Liver (tissue), 8 donors: ENCODE measurements at regions not wholly inside any gene's neighbourhood (a gene's known extent, or its start where the extent isn't known, plus 50 kb on each side); places are given as distances from the start of the nearest gene placed in this dataset.

Experiments used
- DNase-seq: peaks from one replicate; pipeline ENCODE4 v3.0.0-alpha.2; 2017; ENCODE audit warnings: low spot score
- H3K27ac ChIP-seq, 2 donors: one replicate each; pipeline ENCODE4 v1.7.0; 2013; ENCODE audit warnings: inconsistent platforms in 2 of 2, low read length in 2 of 2, control low read depth in 1 of 2, low read depth in 1 of 2, mild to moderate bottlenecking in 1 of 2
- H3K27me3 ChIP-seq, 4 donors: one replicate each; pipeline versions ENCODE4 v1.6.1 to v1.7.0; 2013; ENCODE audit warnings: low read length in 3 of 4, inconsistent platforms in 1 of 4, mild to moderate bottlenecking in 1 of 4, moderate library complexity in 1 of 4; ENCODE audit not compliant: control insufficient read depth in 4 of 4, insufficient read depth in 4 of 4
- H3K36me3 ChIP-seq, 4 donors: one replicate each; pipeline versions ENCODE4 v1.6.1 to v1.7.0; 2013; ENCODE audit warnings: low read length in 3 of 4, mild to moderate bottlenecking in 3 of 4, low read depth in 1 of 4, moderate library complexity in 1 of 4; ENCODE audit not compliant: control insufficient read depth in 4 of 4, insufficient read depth in 3 of 4
- H3K4me1 ChIP-seq, 4 donors: one replicate each; pipeline versions ENCODE4 v1.6.1 to v1.7.0; 2013; ENCODE audit warnings: low read length in 3 of 4, mild to moderate bottlenecking in 3 of 4, moderate library complexity in 1 of 4; ENCODE audit not compliant: control insufficient read depth in 4 of 4, insufficient read depth in 4 of 4
- H3K4me3 ChIP-seq, 3 donors: one replicate each; pipeline versions ENCODE4 v1.6.1 to v1.7.0; 2013; ENCODE audit warnings: low read length in 3 of 3, control low read depth in 1 of 3, low read depth in 1 of 3, mild to moderate bottlenecking in 1 of 3
- H3K9ac ChIP-seq, 2 donors: one replicate each; pipeline ENCODE4 v1.7.0; 2013; ENCODE audit warnings: low read length in 2 of 2, mild to moderate bottlenecking in 2 of 2, moderate library complexity in 2 of 2, control low read depth in 1 of 2, low read depth in 1 of 2
- H3K9me3 ChIP-seq, 4 donors: one replicate each; pipeline versions ENCODE4 v1.6.1 to v1.7.0; 2013; ENCODE audit warnings: low read length in 3 of 4; ENCODE audit not compliant: control insufficient read depth in 4 of 4
- ATF3 ChIP-seq: IDR thresholded peaks from 2 replicates; pipeline ENCODE4 v1.6.1; 2016; ENCODE audit warnings: antibody characterized with exemption
- CTCF ChIP-seq: fragments of 150-350 bp; IDR thresholded peaks from 2 replicates; pipeline ENCODE4 v1.5.1; 2017; ENCODE audit warnings: improper control_type of control experiment, low read depth, low read length; ENCODE audit not compliant: missing input control
- EGR1 ChIP-seq, 2 donors: IDR thresholded peaks; 2 replicates each; pipeline ENCODE4 v1.6.1; 2016 to 2018; ENCODE audit warnings: antibody characterized with exemption in 2 of 2, low read depth in 2 of 2
- FOXA1 ChIP-seq: IDR thresholded peaks from 2 replicates; pipeline ENCODE4 v1.6.1; 2016; ENCODE audit warnings: antibody characterized with exemption
- FOXA2 ChIP-seq: IDR thresholded peaks from 2 replicates; pipeline ENCODE4 v1.6.1; 2016; ENCODE audit warnings: antibody characterized with exemption
- HNF4A ChIP-seq, 2 donors: conservative IDR thresholded peaks; 2 replicates each; pipeline ENCODE4 v1.6.1; 2016; ENCODE audit warnings: antibody characterized with exemption in 2 of 2, mild to moderate bottlenecking in 2 of 2
- HNF4G ChIP-seq: IDR thresholded peaks from 2 replicates; pipeline ENCODE4 v1.6.1; 2016; ENCODE audit warnings: antibody characterized with exemption
- JUND ChIP-seq, 2 donors: IDR thresholded peaks; 2 replicates each; pipeline ENCODE4 v1.6.1; 2016; ENCODE audit warnings: antibody characterized with exemption in 2 of 2
- RAD21 ChIP-seq, 2 donors: IDR thresholded peaks; 2 replicates each; pipeline ENCODE4 v1.6.1; 2016; ENCODE audit warnings: antibody characterized with exemption in 2 of 2, mild to moderate bottlenecking in 2 of 2
- RXRA ChIP-seq, 2 donors: IDR thresholded peaks; 2 replicates each; pipeline ENCODE4 v1.6.1; 2017 to 2018; ENCODE audit warnings: antibody characterized with exemption in 2 of 2, mild to moderate bottlenecking in 1 of 2
- SP1 ChIP-seq: IDR thresholded peaks from 2 replicates; pipeline ENCODE4 v1.6.1; 2018; ENCODE audit warnings: antibody characterized with exemption, mild to moderate bottlenecking
- TAF1 ChIP-seq: conservative IDR thresholded peaks from 2 replicates; pipeline ENCODE4 v1.6.1; 2016; ENCODE audit warnings: antibody characterized with exemption, mild to moderate bottlenecking
- YY1 ChIP-seq: IDR thresholded peaks from 2 replicates; pipeline ENCODE4 v1.6.1; 2016; ENCODE audit warnings: antibody characterized with exemption, mild to moderate bottlenecking
- WGBS: extraction: QIAGEN DNeasy Blood & Tissue Kit; methylation state at CpG from one replicate; pipeline ENCODE4 v1.1.7; 2013; 5-methylcytosine and 5-hydroxymethylcytosine counted together
- TF ChIP-seq, protein P1 (sequence below): IDR thresholded peaks from 2 replicates; pipeline ENCODE4 v1.6.1; 2016; ENCODE audit warnings: antibody characterized with exemption
- TF ChIP-seq, protein P2 (sequence below): IDR thresholded peaks from 2 replicates; pipeline ENCODE4 v1.6.1; 2016; ENCODE audit warnings: antibody characterized with exemption, mild to moderate bottlenecking
- donor health status: healthy.
- donor health status: healthy.
- donor health status: healthy.
- donor health status: healthy.
- donor health status: healthy.

GRCh38 chr13:38159710-38160109 is 189.9 kb upstream of the UFM1 start:
- H3K4me3 ChIP-seq = no peak overlapping the region
- no peaks in the 10 kb centered on the region for H3K9me3 ChIP-seq
- no peak for TF ChIP-seq ATF3
- no peak for TF ChIP-seq CTCF
- no peak for TF ChIP-seq HNF4G
- TF ChIP-seq, protein P1, sequence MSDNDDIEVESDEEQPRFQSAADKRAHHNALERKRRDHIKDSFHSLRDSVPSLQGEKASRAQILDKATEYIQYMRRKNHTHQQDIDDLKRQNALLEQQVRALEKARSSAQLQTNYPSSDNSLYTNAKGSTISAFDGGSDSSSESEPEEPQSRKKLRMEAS = no peak
- no peak for TF ChIP-seq RXRA (IDR thresholded peaks at IDR 0.05)
- no peak for TF ChIP-seq EGR1 (IDR thresholded peaks at IDR 0.05; ENCODE audit: low read depth in 2 of 2)
- TF ChIP-seq, protein P2, sequence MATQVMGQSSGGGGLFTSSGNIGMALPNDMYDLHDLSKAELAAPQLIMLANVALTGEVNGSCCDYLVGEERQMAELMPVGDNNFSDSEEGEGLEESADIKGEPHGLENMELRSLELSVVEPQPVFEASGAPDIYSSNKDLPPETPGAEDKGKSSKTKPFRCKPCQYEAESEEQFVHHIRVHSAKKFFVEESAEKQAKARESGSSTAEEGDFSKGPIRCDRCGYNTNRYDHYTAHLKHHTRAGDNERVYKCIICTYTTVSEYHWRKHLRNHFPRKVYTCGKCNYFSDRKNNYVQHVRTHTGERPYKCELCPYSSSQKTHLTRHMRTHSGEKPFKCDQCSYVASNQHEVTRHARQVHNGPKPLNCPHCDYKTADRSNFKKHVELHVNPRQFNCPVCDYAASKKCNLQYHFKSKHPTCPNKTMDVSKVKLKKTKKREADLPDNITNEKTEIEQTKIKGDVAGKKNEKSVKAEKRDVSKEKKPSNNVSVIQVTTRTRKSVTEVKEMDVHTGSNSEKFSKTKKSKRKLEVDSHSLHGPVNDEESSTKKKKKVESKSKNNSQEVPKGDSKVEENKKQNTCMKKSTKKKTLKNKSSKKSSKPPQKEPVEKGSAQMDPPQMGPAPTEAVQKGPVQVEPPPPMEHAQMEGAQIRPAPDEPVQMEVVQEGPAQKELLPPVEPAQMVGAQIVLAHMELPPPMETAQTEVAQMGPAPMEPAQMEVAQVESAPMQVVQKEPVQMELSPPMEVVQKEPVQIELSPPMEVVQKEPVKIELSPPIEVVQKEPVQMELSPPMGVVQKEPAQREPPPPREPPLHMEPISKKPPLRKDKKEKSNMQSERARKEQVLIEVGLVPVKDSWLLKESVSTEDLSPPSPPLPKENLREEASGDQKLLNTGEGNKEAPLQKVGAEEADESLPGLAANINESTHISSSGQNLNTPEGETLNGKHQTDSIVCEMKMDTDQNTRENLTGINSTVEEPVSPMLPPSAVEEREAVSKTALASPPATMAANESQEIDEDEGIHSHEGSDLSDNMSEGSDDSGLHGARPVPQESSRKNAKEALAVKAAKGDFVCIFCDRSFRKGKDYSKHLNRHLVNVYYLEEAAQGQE = no peak
- TF ChIP-seq SP1 = no peak
- TF ChIP-seq FOXA2 = no peak
- no peak for TF ChIP-seq HNF4A (conservative IDR thresholded peaks at IDR 0.05)
- no peak for TF ChIP-seq FOXA1
- no peak for TF ChIP-seq RAD21 (IDR thresholded peaks at IDR 0.05)
- no peak for TF ChIP-seq TAF1
- no peak for TF ChIP-seq JUND (IDR thresholded peaks at IDR 0.05)
- no peak overlapping the region for H3K27ac ChIP-seq
- no peaks in the 10 kb centered on the region for H3K27me3 ChIP-seq
- no peak overlapping the region for H3K9ac ChIP-seq
- WGBS = 100% methylated on average over 1 of the region's 1 CpG
- DNase-seq = no peak
- H3K4me1 ChIP-seq = no peaks in the 10 kb centered on the region
- no peaks in the 10 kb centered on the region for H3K36me3 ChIP-seq

DNA sequence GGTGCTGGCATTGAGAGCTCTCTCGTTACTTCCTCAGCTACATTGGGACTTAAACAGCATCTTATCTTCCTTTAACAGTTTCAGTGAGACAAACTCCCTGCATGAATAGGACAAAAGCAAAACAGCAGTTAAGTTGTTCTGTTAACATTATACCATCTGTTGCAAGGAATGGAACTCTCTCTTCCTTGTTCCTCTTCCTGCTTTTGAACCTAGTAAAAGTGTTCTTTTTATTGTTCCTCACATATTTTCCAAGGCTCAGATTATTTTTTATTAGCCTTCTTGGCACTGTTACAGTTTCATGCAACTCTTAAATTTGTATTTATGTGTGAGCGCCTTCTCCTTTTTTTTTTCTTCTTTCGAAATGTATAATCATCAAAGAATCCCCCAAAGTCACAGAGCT is 202.6 kb upstream of the UFM1 start:
- H3K4me1 ChIP-seq = no peaks in the 10 kb centered on the region
- no peaks in the 10 kb centered on the region for H3K27me3 ChIP-seq
- no peak overlapping the region for H3K4me3 ChIP-seq
- 92% methylated on average over 3 of the region's 3 CpGs for WGBS
- no peak for TF ChIP-seq YY1
- no peak for DNase-seq
- no peak overlapping the region for H3K27ac ChIP-seq
- no peak overlapping the region for H3K9ac ChIP-seq
- no peaks in the 10 kb centered on the region for H3K9me3 ChIP-seq
- H3K36me3 ChIP-seq = no peaks in the 10 kb centered on the region

- TF ChIP-seq, protein P1 = no peak
- TF ChIP-seq HNF4A (conservative IDR thresholded peaks at IDR 0.05) = no peak
- no peak for TF ChIP-seq TAF1
Measured at GRCh38 chr13:38141792-38142191, 207.9 kb upstream of the UFM1 start.

More at GRCh38 chr13:38141792-38142191, 207.9 kb upstream of the UFM1 start:
- H3K27me3 ChIP-seq = no peaks in the 10 kb centered on the region
- no peak overlapping the region for H3K4me3 ChIP-seq
- H3K27ac ChIP-seq = no peak overlapping the region
- no peak overlapping the region for H3K9ac ChIP-seq
- no peaks in the 10 kb centered on the region for H3K9me3 ChIP-seq
- no peak for DNase-seq
- H3K4me1 ChIP-seq = no peaks in the 10 kb centered on the region
- H3K36me3 ChIP-seq = no peaks in the 10 kb centered on the region
